Sigmoid colon (tissue), 6 donors: ENCODE measurements at regions not wholly inside any gene's neighbourhood (a gene's known extent, or its start where the extent isn't known, plus 50 kb on each side); places are given as distances from the start of the nearest gene placed in this dataset.

Source experiments
- DNase-seq: peaks from one replicate; pipeline ENCODE4 v3.0.0-alpha.2; 2019
- H3K27ac ChIP-seq, 4 donors: fragments of 200-600 bp; sonication (generic); one replicate each; pipeline ENCODE4 v1.5.1; 2016 to 2019; ENCODE audit warnings: mild to moderate bottlenecking in 1 of 4
- H3K27me3 ChIP-seq, 3 donors: fragments of 200-600 bp; sonication (generic); one replicate each; pipeline ENCODE4 v1.5.1; 2019; ENCODE audit warnings: mild to moderate bottlenecking in 1 of 3
- H3K36me3 ChIP-seq, 4 donors: fragments of 200-600 bp; sonication (generic); one replicate each; pipeline ENCODE4 v1.5.1; 2016 to 2019
- H3K4me1 ChIP-seq, 4 donors: fragments of 200-600 bp; sonication (generic); one replicate each; pipeline ENCODE4 v1.5.1; 2017 to 2019
- H3K4me3 ChIP-seq, 4 donors: fragments of 200-600 bp; sonication (generic); one replicate each; pipeline ENCODE4 v1.5.1; 2017 to 2019; ENCODE audit warnings: mild to moderate bottlenecking in 2 of 4, moderate library complexity in 1 of 4
- H3K9me3 ChIP-seq, 4 donors: fragments of 200-600 bp in 3 of 4; sonication (generic) in 3 of 4; one replicate each; pipeline versions ENCODE4 v1.5.1 to v1.6.1; 2013 to 2019
- EP300 ChIP-seq, 4 donors: sonication (generic); formaldehyde crosslinking; IDR thresholded peaks; one replicate each; pipeline ENCODE4 v1.6.1; 2017; ENCODE audit warnings: antibody characterized with exemption in 4 of 4
- POLR2A ChIP-seq, 2 donors: fragments of 450-650 bp; IDR thresholded peaks; one replicate each; pipeline ENCODE4 v1.6.1; 2016; ENCODE audit warnings: antibody characterized with exemption in 2 of 2, mild to moderate bottlenecking in 2 of 2, moderate library complexity in 2 of 2
- POLR2AphosphoS5 ChIP-seq, 4 donors: sonication (generic); formaldehyde crosslinking; IDR thresholded peaks; one replicate each; pipeline ENCODE4 v1.6.1; 2017; ENCODE audit warnings: antibody characterized with exemption in 4 of 4
- WGBS, 2 donors: extraction: QIAGEN DNeasy Blood & Tissue Kit; methylation state at CpG; one replicate each; pipeline ENCODE4 v1.1.7; 2013; 5-methylcytosine and 5-hydroxymethylcytosine counted together
- intact Hi-C: fragments of 100-400 bp; cut with DNase I; formaldehyde crosslinking; loops from one replicate; pipeline ENCODE4 v1.15.1; 2023
- TF ChIP-seq, protein P1 (sequence below), 4 experiments: fragments of 450-650 bp in 3 of 4; fragments of 200-600 bp in 1 of 4; IDR thresholded peaks; one replicate each; pipeline ENCODE4 v1.5.1; 2016 to 2019; ENCODE audit warnings: antibody characterized with exemption in 4 of 4, mild to moderate bottlenecking in 3 of 4, moderate library complexity in 2 of 4
- donor health status: healthy with polysubstance abuse.
- donor health status: healthy.

DNA sequence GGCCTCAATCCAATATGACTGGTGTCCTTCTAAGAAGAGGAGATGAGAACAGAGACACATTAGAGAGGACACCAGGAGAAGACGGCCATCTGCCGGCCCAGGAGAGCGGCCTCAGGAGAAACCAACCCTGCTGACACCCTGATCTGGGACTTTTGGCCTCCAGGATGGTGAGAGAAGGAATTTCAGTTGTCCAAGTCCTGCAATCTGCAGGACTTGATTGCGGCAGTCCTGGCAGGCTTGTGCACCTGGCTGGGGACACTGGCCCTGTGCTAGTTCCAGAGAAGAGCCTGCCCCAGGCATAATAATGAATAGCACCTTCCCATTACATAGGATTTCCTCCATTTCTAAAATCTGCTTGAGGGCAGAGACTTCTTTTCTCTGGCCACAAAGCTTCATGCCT lies 409.9 kb upstream of the SHH start:
- H3K36me3 ChIP-seq = no peaks in the 10 kb centered on the region
- no peak overlapping the region for H3K4me3 ChIP-seq
- no peak overlapping the region for H3K27ac ChIP-seq
- H3K4me1 ChIP-seq = no peaks in the 10 kb centered on the region
- DNase-seq = no peak
- TF ChIP-seq, protein P1, sequence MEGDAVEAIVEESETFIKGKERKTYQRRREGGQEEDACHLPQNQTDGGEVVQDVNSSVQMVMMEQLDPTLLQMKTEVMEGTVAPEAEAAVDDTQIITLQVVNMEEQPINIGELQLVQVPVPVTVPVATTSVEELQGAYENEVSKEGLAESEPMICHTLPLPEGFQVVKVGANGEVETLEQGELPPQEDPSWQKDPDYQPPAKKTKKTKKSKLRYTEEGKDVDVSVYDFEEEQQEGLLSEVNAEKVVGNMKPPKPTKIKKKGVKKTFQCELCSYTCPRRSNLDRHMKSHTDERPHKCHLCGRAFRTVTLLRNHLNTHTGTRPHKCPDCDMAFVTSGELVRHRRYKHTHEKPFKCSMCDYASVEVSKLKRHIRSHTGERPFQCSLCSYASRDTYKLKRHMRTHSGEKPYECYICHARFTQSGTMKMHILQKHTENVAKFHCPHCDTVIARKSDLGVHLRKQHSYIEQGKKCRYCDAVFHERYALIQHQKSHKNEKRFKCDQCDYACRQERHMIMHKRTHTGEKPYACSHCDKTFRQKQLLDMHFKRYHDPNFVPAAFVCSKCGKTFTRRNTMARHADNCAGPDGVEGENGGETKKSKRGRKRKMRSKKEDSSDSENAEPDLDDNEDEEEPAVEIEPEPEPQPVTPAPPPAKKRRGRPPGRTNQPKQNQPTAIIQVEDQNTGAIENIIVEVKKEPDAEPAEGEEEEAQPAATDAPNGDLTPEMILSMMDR (IDR thresholded peaks at IDR 0.05) = no peak
- 93 to 96% methylated on average over 4 of the region's 4 CpGs for WGBS, 2 donors
- intact Hi-C loops = no loop called here
- no peaks in the 10 kb centered on the region for H3K9me3 ChIP-seq
- no peaks in the 10 kb centered on the region for H3K27me3 ChIP-seq

DNA sequence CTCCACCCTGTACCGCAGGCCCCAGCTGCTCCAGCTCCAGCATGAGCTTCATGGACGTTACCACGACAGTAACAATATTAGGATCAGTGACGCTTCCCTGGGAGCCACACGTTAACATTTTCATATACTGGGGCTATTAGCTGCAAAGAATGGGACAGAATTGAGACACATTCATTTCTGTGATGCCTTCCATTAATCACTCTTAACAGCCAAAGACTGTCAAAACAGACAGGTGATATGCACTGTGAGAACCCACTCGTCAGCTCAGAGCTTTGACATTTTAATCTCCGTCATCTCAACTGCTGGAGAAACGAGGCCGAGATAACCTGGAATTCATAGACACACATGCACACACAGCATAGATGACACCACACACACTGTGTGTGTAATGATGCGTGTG lies 408.4 kb upstream of the SHH start:
- no peaks in the 10 kb centered on the region for H3K9me3 ChIP-seq
- no peak overlapping the region for H3K4me3 ChIP-seq
- intact Hi-C loops = no loop called here

DNA sequence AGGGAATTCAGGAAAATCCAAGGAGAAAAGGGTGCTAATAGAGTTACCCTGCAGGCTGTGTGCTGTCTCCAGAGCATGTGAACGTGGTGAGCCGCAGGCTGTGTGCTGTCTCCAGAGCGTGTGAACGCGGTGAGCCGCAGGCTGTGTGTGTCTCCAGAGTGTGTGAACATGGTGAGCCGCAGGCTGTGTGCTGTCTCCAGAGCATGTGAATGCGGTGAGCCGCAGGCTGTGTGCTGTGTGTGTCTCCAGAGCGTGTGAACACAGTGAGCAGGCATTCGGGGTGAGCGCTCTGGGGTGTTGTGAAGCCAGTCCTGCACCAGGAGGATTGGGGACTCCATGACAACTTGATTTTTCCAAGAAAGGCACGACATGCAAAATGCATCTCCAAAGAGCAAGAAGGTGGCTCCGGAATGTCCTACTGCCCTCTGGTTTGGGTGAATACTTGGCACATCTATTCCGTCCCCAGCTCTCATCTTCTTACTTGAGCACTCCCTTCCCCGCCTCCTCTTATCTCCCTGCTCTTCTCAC lies 407.9 kb upstream of the SHH start:
- TF ChIP-seq EP300 (IDR thresholded peaks at IDR 0.05) = no peak
- no peak for TF ChIP-seq POLR2A (IDR thresholded peaks at IDR 0.05)
- TF ChIP-seq POLR2AphosphoS5 (IDR thresholded peaks at IDR 0.05) = no peak
- TF ChIP-seq, protein P1 (IDR thresholded peaks at IDR 0.05) = no peak
- Histone ChIP-seq H3K4me1 (no peaks in the 10 kb centered on the region), H3K9me3 (no peaks in the 10 kb centered on the region), H3K36me3 (no peaks in the 10 kb centered on the region), H3K27ac (no peak overlapping the region), H3K4me3 (no peak overlapping the region), H3K27me3 (no peaks in the 10 kb centered on the region)
- WGBS, 2 donors = 88 to 91% methylated on average over 16 of the region's 16 CpGs
- intact Hi-C loops = no loop called here
- no peak for DNase-seq

More for the DNA sequence above, 408.4 kb upstream of the SHH start:
- H3K27me3 ChIP-seq = no peaks in the 10 kb centered on the region
- DNase-seq = no peak
- TF ChIP-seq POLR2A (IDR thresholded peaks at IDR 0.05) = no peak
- TF ChIP-seq EP300 (IDR thresholded peaks at IDR 0.05) = no peak
- TF ChIP-seq POLR2AphosphoS5 (IDR thresholded peaks at IDR 0.05) = no peak
- TF ChIP-seq, protein P1 (IDR thresholded peaks at IDR 0.05) = no peak
- no peaks in the 10 kb centered on the region for H3K36me3 ChIP-seq
- WGBS, 2 donors = 87 to 90% methylated on average over 10 of the region's 10 CpGs
- no peaks in the 10 kb centered on the region for H3K4me1 ChIP-seq
- H3K27ac ChIP-seq = no peak overlapping the region

DNA sequence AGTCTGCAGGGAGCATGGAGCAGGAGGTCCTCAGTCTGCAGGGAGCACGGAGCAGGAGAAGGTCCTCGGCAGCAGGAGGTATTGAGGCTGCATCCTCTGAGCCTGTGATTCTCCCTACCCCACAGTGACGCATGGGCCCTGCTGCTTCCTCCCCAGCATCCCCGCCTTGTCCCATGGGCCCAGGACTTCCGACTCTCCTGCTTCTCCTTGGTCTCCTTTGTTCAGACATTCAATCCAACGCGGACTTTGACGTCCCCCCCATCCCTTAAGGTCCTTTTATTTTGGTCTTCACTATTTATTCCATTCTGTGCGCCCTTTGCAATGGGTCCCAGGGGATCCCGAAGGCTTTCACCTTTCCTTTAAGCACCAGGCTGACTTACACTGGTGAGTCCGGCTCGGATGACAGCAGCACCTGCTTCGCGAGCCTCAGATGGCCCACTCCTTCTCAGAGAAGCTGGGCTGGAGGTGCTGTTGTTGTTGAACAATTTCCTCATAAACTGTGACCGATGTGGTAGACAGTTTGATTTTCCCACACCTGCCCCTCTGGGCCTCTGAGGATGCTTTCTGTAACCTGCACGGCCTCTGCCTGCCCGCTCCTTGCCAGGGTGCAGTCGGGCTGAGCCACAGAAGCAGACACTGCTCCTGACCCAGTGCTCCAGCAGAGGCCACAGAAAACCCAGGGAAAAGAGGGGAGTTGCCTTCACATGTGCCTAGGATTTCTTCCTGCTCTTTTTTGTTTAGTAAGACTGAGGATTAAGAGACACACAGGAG lies 407.2 kb upstream of the SHH start:
- intact Hi-C loops = no loop called here
- WGBS, 2 donors = 88 to 89% methylated on average over 18 of the region's 18 CpGs
- Histone ChIP-seq H3K4me1 (no peaks in the 10 kb centered on the region), H3K27me3 (no peaks in the 10 kb centered on the region), H3K4me3 (no peak overlapping the region), H3K36me3 (no peaks in the 10 kb centered on the region), H3K27ac (no peak overlapping the region), H3K9me3 (no peaks in the 10 kb centered on the region)
- DNase-seq = no peak
- TF ChIP-seq, protein P1 (IDR thresholded peaks at IDR 0.05) = no peak
- TF ChIP-seq EP300 (IDR thresholded peaks at IDR 0.05) (no peak), POLR2A (IDR thresholded peaks at IDR 0.05) (no peak), POLR2AphosphoS5 (IDR thresholded peaks at IDR 0.05) (no peak)
